ENCODE measurements at regions not wholly inside any gene's neighbourhood (a gene's known extent, or its start where the extent isn't known, plus 50 kb on each side); places are given as distances from the start of the nearest gene placed in this dataset.

DNA sequence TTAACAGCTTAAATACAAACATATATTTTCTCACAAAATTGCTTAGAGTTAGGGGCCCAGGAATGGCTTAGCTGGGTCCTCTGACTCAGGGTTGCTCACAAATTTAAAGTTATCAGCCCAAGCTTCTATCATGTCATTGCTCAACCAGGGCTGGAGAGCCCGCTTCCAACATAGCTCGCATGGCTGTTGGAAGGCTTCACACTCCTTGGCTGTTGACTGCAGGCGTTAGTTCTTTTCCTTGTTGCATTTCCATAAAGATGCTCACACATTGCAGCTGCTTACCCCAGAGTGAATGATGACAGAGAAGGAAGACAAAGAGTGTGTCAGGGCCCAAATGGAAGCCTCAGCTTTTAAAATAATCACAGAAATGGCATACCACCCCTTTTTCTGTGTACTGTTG, 62.9 kb upstream of the TFPI start:
- H2BK15ac ChIP-seq (ENCODE audit: low read depth, low read length): no peak overlapping the region
- H3K23ac ChIP-seq (ENCODE audit: low read depth, low read length): no peak overlapping the region
- no peak for DNase-seq
- dilution Hi-C loops (cut with HindIII; ENCODE audit: low sequenced_read_pairs, unreplicated experiment): no loop called here
- H3K18ac ChIP-seq (ENCODE audit: low read depth, low read length): no peak overlapping the region
- intact Hi-C loops (cut with micrococcal nuclease): no loop called here
- no peak overlapping the region for H3K4me3 ChIP-seq (ENCODE audit: insufficient read depth, low read depth, low read length)
- H2BK20ac ChIP-seq (ENCODE audit: low read depth, low read length): no peak overlapping the region
- H3K56ac ChIP-seq (ENCODE audit: extremely low read depth, insufficient read depth, low read length): no peak overlapping the region
- CTCF ChIA-PET: no interaction called here
- no peak overlapping the region for H3K9ac ChIP-seq (ENCODE audit: low read depth, low read length)
- TF ChIP-seq BHLHE40 (IDR thresholded peaks at IDR 0.05; ENCODE audit: low read depth, low read length): no peak
- no peak for TF ChIP-seq RCOR1 (IDR thresholded peaks at IDR 0.05; ENCODE audit: insufficient replicate concordance, low read length)
- no peak for TF ChIP-seq CHD1 (IDR thresholded peaks at IDR 0.05; ENCODE audit: low read depth, low read length)
- H3K4me1 ChIP-seq (ENCODE audit: control insufficient read depth, insufficient read depth, low read length): peaks cover 2% of the 10 kb centered on the region; the same call in 1 of the 2 replicates
- H4K91ac ChIP-seq (ENCODE audit: insufficient read depth, low read depth, low read length): no peak overlapping the region
- no peak overlapping the region for H3K14ac ChIP-seq (replicated peaks; ENCODE audit: low read depth, low read length)
- no peak overlapping the region for H3K4ac ChIP-seq (ENCODE audit: low read depth, low read length)
- H3K36me3 ChIP-seq (ENCODE audit: control insufficient read depth, insufficient read depth, low read length): no peaks in the 10 kb centered on the region
- no peak overlapping the region for H2AFZ ChIP-seq (replicated peaks; ENCODE audit: low read length, poor library complexity)
- peaks cover 3% of the 10 kb centered on the region; the same call in 1 of the 2 replicates for H3K9me1 ChIP-seq (ENCODE audit: insufficient read depth, low read length)
- no peak overlapping the region for H2BK5ac ChIP-seq (ENCODE audit: low read depth, low read length, poor library complexity, severe bottlenecking)
- BruUV-seq (replicated peaks): no TSS peak
- H4K5ac ChIP-seq (ENCODE audit: low read depth, low read length): no peak overlapping the region
- no peak overlapping the region for H2AK5ac ChIP-seq (ENCODE audit: low read depth, low read length)
- H4K8ac ChIP-seq (ENCODE audit: low read depth in 2 of 2, low read length in 2 of 2): no peak overlapping the region
- no peaks in the 10 kb centered on the region; the same call in 1 of the 2 replicates for H3K27me3 ChIP-seq (ENCODE audit: control insufficient read depth, insufficient read depth, low read length)
- H3K79me1 ChIP-seq (ENCODE audit: low read depth in 1 of 2, low read length in 2 of 2): no peaks in the 10 kb centered on the region
- no peak overlapping the region for H2BK120ac ChIP-seq (ENCODE audit: low read depth, low read length)
- no peak overlapping the region for H3K27ac ChIP-seq (ENCODE audit: insufficient read depth, low read length)
- no peak overlapping the region for H2AK9ac ChIP-seq (replicated peaks; ENCODE audit: low read depth, low read length, poor library complexity)
- in situ Hi-C loops (cut with MboI; ENCODE audit: low sequenced_read_pairs): no loop called here
- WGBS, 2 experiments (ENCODE audit: extremely low coverage in 2 of 2, insufficient read length in 1 of 2): no CpG with 5 or more reads among the region's 3 CpGs
- POLR2A ChIA-PET (ENCODE audit: unreplicated experiment): no interaction called here
- no peaks in the 10 kb centered on the region for H3K9me3 ChIP-seq (ENCODE audit: control insufficient read depth, insufficient read depth, low read length)
- no peak overlapping the region for H3K4me2 ChIP-seq (ENCODE audit: low read depth, low read length)
- no peaks in the 10 kb centered on the region for H4K20me1 ChIP-seq (ENCODE audit: insufficient read depth, low read length)
- no peak for ATAC-seq (ENCODE audit: low read depth)
